ENCODE measurements at regions not wholly inside any gene's neighbourhood (a gene's known extent, or its start where the extent isn't known, plus 50 kb on each side); places are given as distances from the start of the nearest gene placed in this dataset.

- H3K79me2 ChIP-seq (ENCODE audit: insufficient read depth): no peaks in the 10 kb centered on the region
- no peak overlapping the region for H2AFZ ChIP-seq (ENCODE audit: low read depth)
- H3K4me2 ChIP-seq: no peak overlapping the region
- CTCF ChIA-PET: interaction anchor here (1.5 kb wide), 1 partner anchor 12 kb away, joined by 3 read pairs; no protein-coding TSS in a partner anchor
- no peak overlapping the region for H3K9ac ChIP-seq
- DNase-seq: no peak
- POLR2A ChIA-PET: no interaction called here
- no peaks in the 10 kb centered on the region for H3K9me3 ChIP-seq
- no peaks in the 10 kb centered on the region for H3K36me3 ChIP-seq (replicated peaks in 1 of 2; ENCODE audit: control insufficient read depth in 1 of 2, insufficient read depth in 2 of 2, low read length in 1 of 2)
- H3K27me3 ChIP-seq (ENCODE audit: insufficient read depth): no peaks in the 10 kb centered on the region
- 41% methylated on average over 5 of the region's 5 CpGs for WGBS (ENCODE audit: low lambda C conversion rate)
- no peaks in the 10 kb centered on the region for H3F3A ChIP-seq (replicated peaks; ENCODE audit: insufficient read depth)
- H3K9me2 ChIP-seq: no peaks in the 10 kb centered on the region
- no peak overlapping the region for H3K27ac ChIP-seq (ENCODE audit: low read depth in 2 of 2, low read length in 1 of 2)
- H3K4me3 ChIP-seq (ENCODE audit: low read depth in 2 of 2, low read length in 1 of 2): no peak overlapping the region
- H3K4me1 ChIP-seq (ENCODE audit: control insufficient read depth in 1 of 2, insufficient read depth in 2 of 2, low read depth in 1 of 2, low read length in 1 of 2): no peaks in the 10 kb centered on the region; a peak in 1 of 4 replicates
- no peaks in the 10 kb centered on the region for H4K20me1 ChIP-seq (ENCODE audit: insufficient read depth)
- no peak for TF ChIP-seq TEAD4 (IDR thresholded peaks at IDR 0.05; ENCODE audit: borderline replicate concordance, insufficient read depth)
- TF ChIP-seq FOSL2 (IDR thresholded peaks at IDR 0.05; ENCODE audit: borderline replicate concordance, low read depth): no peak
- TF ChIP-seq FOXJ3 (CRISPR knock-in tag; IDR thresholded peaks at IDR 0.05): no peak
- no peak for TF ChIP-seq MXI1 (IDR thresholded peaks at IDR 0.05; ENCODE audit: low read depth, low read length)
- TF ChIP-seq SMC3 (IDR thresholded peaks at IDR 0.05; ENCODE audit: low read depth, low read length): no peak
- no peak for TF ChIP-seq PBX3 (IDR thresholded peaks at IDR 0.05)
- TF ChIP-seq CTCF (IDR thresholded peaks at IDR 0.05): no peak
- no peak for TF ChIP-seq SIN3A (IDR thresholded peaks at IDR 0.05; ENCODE audit: borderline replicate concordance, low read depth, low read length)
- TF ChIP-seq FOXM1 (IDR thresholded peaks at IDR 0.05; ENCODE audit: low read depth): no peak
Observed at GRCh38 chr11:95576146-95576845, 213.3 kb downstream of the FAM76B start.

GRCh38 chr11:95575517-95575916, 214.1 kb downstream of the FAM76B start:
- Histone ChIP-seq H3K9me3 (no peaks in the 10 kb centered on the region), H3K79me2 (ENCODE audit: insufficient read depth) (no peaks in the 10 kb centered on the region), H3K36me3 (replicated peaks in 1 of 2; ENCODE audit: control insufficient read depth in 1 of 2, insufficient read depth in 2 of 2, low read length in 1 of 2) (no peaks in the 10 kb centered on the region), H2AFZ (ENCODE audit: low read depth) (no peak overlapping the region), H3K9ac (no peak overlapping the region), H3K27me3 (ENCODE audit: insufficient read depth) (no peaks in the 10 kb centered on the region), H4K20me1 (ENCODE audit: insufficient read depth) (no peaks in the 10 kb centered on the region), H3K9me2 (no peaks in the 10 kb centered on the region), H3K4me1 (ENCODE audit: control insufficient read depth in 1 of 2, insufficient read depth in 2 of 2, low read depth in 1 of 2, low read length in 1 of 2) (no peaks in the 10 kb centered on the region; a peak in 1 of 4 replicates), H3K4me2 (no peak overlapping the region), H3K27ac (ENCODE audit: low read depth in 2 of 2, low read length in 1 of 2) (no peak overlapping the region), H3K4me3 (ENCODE audit: low read depth in 2 of 2, low read length in 1 of 2) (no peak overlapping the region), H3F3A (replicated peaks; ENCODE audit: insufficient read depth) (no peaks in the 10 kb centered on the region)
- TF ChIP-seq REST (IDR thresholded peaks at IDR 0.05; ENCODE audit: low read depth, low read length): no peak
- TF ChIP-seq RCOR1 (IDR thresholded peaks at IDR 0.05; ENCODE audit: low read length): no peak
- no peak for TF ChIP-seq EZH2phosphoT487 (IDR thresholded peaks at IDR 0.05; ENCODE audit: borderline replicate concordance, low read depth)
- TF ChIP-seq JUND (IDR thresholded peaks at IDR 0.05): no peak
- TF ChIP-seq ELF1 (IDR thresholded peaks at IDR 0.05): no peak
- no peak for TF ChIP-seq MEF2A (IDR thresholded peaks at IDR 0.05; ENCODE audit: borderline replicate concordance, low read depth)
- TF ChIP-seq USF2 (IDR thresholded peaks at IDR 0.05; ENCODE audit: borderline replicate concordance, low read depth, low read length): no peak
- no peak for TF ChIP-seq MXI1 (IDR thresholded peaks at IDR 0.05; ENCODE audit: low read depth, low read length)
- TF ChIP-seq TAF1 (IDR thresholded peaks at IDR 0.05; ENCODE audit: borderline replicate concordance, low read depth, low read length): no peak
- no peak for TF ChIP-seq RXRA (IDR thresholded peaks at IDR 0.05; ENCODE audit: borderline replicate concordance, low read depth)
- no peak for TF ChIP-seq CHD2 (IDR thresholded peaks at IDR 0.05; ENCODE audit: low read length, partially characterized antibody)
- WGBS (ENCODE audit: low lambda C conversion rate): 38% methylated on average over 2 of the region's 2 CpGs
- ChIA-PET POLR2A (no interaction called here), CTCF (interaction anchor here (1.5 kb wide), 1 partner anchor 12 kb away, joined by 3 read pairs; no protein-coding TSS in a partner anchor)
- DNase-seq: no peak
